Gastroesophageal sphincter (tissue), 4 donors: ENCODE measurements at regions not wholly inside any gene's neighbourhood (a gene's known extent, or its start where the extent isn't known, plus 50 kb on each side); places are given as distances from the start of the nearest gene placed in this dataset.

ENCODE experiments used
- ATAC-seq: fragments of 150-250 bp; one replicate; pipeline ENCODE4 v1.9.1; 2016; ENCODE audit warnings: mild to moderate bottlenecking, moderate library complexity
- H3K27ac ChIP-seq, 4 donors: fragments of 200-600 bp; sonication (generic) in 3 of 4; 1 replicate in 3 of 4; 2 replicates in 1 of 4; pipeline ENCODE4 v1.5.1; 2016 to 2019
- H3K27me3 ChIP-seq: fragments of 200-600 bp; sonication (generic); one replicate; pipeline ENCODE4 v1.5.1; 2019
- H3K36me3 ChIP-seq, 2 donors: fragments of 200-600 bp; sonication (generic); one replicate each; pipeline ENCODE4 v1.5.1; 2019; ENCODE audit warnings: control low read depth in 1 of 2
- H3K4me1 ChIP-seq, 3 donors: fragments of 200-600 bp; sonication (generic); 1 replicate in 2 of 3; 2 replicates in 1 of 3; pipeline ENCODE4 v1.5.1; 2016 to 2019; ENCODE audit warnings: control low read depth in 2 of 3
- H3K4me3 ChIP-seq, 2 donors: fragments of 200-600 bp; sonication (generic); one replicate each; pipeline ENCODE4 v1.5.1; 2019; ENCODE audit warnings: mild to moderate bottlenecking in 1 of 2, moderate library complexity in 1 of 2
- H3K9me3 ChIP-seq, 3 donors: fragments of 200-600 bp; sonication (generic); one replicate each; pipeline ENCODE4 v1.5.1; 2017 to 2019; ENCODE audit warnings: control low read depth in 2 of 3
- CTCF ChIP-seq, 4 experiments: fragments of 200-600 bp in 2 of 4; fragments of 450-650 bp in 2 of 4; sonication (generic) in 1 of 4; IDR thresholded peaks; one replicate each; pipeline ENCODE4 v1.5.1; 2017 to 2019; ENCODE audit warnings: antibody characterized with exemption in 4 of 4, mild to moderate bottlenecking in 2 of 4, moderate library complexity in 2 of 4
- EP300 ChIP-seq: sonication (generic); formaldehyde crosslinking; IDR thresholded peaks from one replicate; pipeline ENCODE4 v1.6.1; 2017; ENCODE audit warnings: antibody characterized with exemption, mild to moderate bottlenecking
- POLR2A ChIP-seq, 2 donors: fragments of 450-650 bp; IDR thresholded peaks; one replicate each; pipeline ENCODE4 v1.6.1; 2017; ENCODE audit warnings: antibody characterized with exemption in 2 of 2, mild to moderate bottlenecking in 2 of 2, moderate library complexity in 1 of 2
- POLR2AphosphoS5 ChIP-seq: sonication (generic); formaldehyde crosslinking; IDR thresholded peaks from one replicate; pipeline ENCODE4 v1.6.1; 2017; ENCODE audit warnings: antibody characterized with exemption
- WGBS, 2 donors: methylation state at CpG; one replicate each; pipeline ENCODE4 v1.1.5; 2018; ENCODE audit warnings: low coverage in 1 of 2; 5-methylcytosine and 5-hydroxymethylcytosine counted together

- TF ChIP-seq POLR2A (IDR thresholded peaks at IDR 0.05) (no peak), EP300 (no peak), CTCF (IDR thresholded peaks at IDR 0.05) (no peak), POLR2AphosphoS5 (no peak)
- H3K27me3 ChIP-seq, result no peaks in the 10 kb centered on the region
- no peak for ATAC-seq
- peaks cover 0 to 31% (median 0%) of the 10 kb centered on the region in 3 donors for H3K4me1 ChIP-seq
- no peak overlapping the region for H3K4me3 ChIP-seq
- no peaks in the 10 kb centered on the region for H3K36me3 ChIP-seq
- no CpG with 5 or more reads among the region's 1 CpG for WGBS, 2 donors
- no peak overlapping the region for H3K27ac ChIP-seq
- H3K9me3 ChIP-seq, result no peaks in the 10 kb centered on the region
Measured at GRCh38 chr4:20337261-20337664, 85.6 kb downstream of the SLIT2 start.

- Histone ChIP-seq H3K4me1 (peaks cover 0 to 16% (median 0%) of the 10 kb centered on the region in 3 donors), H3K27me3 (no peaks in the 10 kb centered on the region), H3K27ac (no peak overlapping the region), H3K9me3 (no peaks in the 10 kb centered on the region), H3K4me3 (no peak overlapping the region), H3K36me3 (no peaks in the 10 kb centered on the region)
- ATAC-seq, result no peak
- TF ChIP-seq POLR2AphosphoS5 (no peak), CTCF (IDR thresholded peaks at IDR 0.05) (no peak), POLR2A (IDR thresholded peaks at IDR 0.05) (no peak), EP300 (no peak)
- WGBS, 2 donors, result 52 to 67% methylated on average over 2 of the region's 2 CpGs
Measured at GRCh38 chr4:20338841-20339240, 87.1 kb downstream of the SLIT2 start.

GRCh38 chr4:20341134-20341738 is 89.5 kb downstream of the SLIT2 start:
- Histone ChIP-seq H3K4me3 (no peak overlapping the region), H3K36me3 (no peaks in the 10 kb centered on the region), H3K9me3 (no peaks in the 10 kb centered on the region), H3K27ac (no peak overlapping the region), H3K27me3 (no peaks in the 10 kb centered on the region), H3K4me1 (peaks cover 0 to 11% (median 0%) of the 10 kb centered on the region in 3 donors)
- WGBS, 2 donors, result 63 to 79% methylated on average over 4 to 5 of the region's 5 CpGs
- no peak for ATAC-seq
- TF ChIP-seq CTCF (IDR thresholded peaks at IDR 0.05) (no peak), POLR2A (IDR thresholded peaks at IDR 0.05) (no peak), POLR2AphosphoS5 (no peak), EP300 (no peak)

- H3K36me3 ChIP-seq, result no peaks in the 10 kb centered on the region
- H3K4me1 ChIP-seq, result peaks cover 0 to 26% (median 0%) of the 10 kb centered on the region in 3 donors
- H3K9me3 ChIP-seq, result no peaks in the 10 kb centered on the region
- no peaks in the 10 kb centered on the region for H3K27me3 ChIP-seq
- no peak for ATAC-seq
- no peak overlapping the region for H3K27ac ChIP-seq
- H3K4me3 ChIP-seq, result no peak overlapping the region
- no peak for TF ChIP-seq POLR2AphosphoS5
- no peak for TF ChIP-seq POLR2A (IDR thresholded peaks at IDR 0.05)
- no peak for TF ChIP-seq EP300
- no peak for TF ChIP-seq CTCF (IDR thresholded peaks at IDR 0.05)
- 93 to 97% methylated on average over 2 of the region's 2 CpGs for WGBS, 2 donors
Measured at GRCh38 chr4:20347531-20347930, 95.8 kb downstream of the SLIT2 start.

GRCh38 chr4:20348411-20348810 is 96.7 kb downstream of the SLIT2 start:
- Histone ChIP-seq H3K4me1 (peaks cover 0 to 26% (median 0%) of the 10 kb centered on the region in 3 donors), H3K36me3 (no peaks in the 10 kb centered on the region), H3K27ac (no peak overlapping the region), H3K9me3 (no peaks in the 10 kb centered on the region), H3K27me3 (no peaks in the 10 kb centered on the region), H3K4me3 (no peak overlapping the region)
- ATAC-seq, result no peak
- TF ChIP-seq EP300 (no peak), POLR2A (IDR thresholded peaks at IDR 0.05) (no peak), POLR2AphosphoS5 (no peak), CTCF (IDR thresholded peaks at IDR 0.05) (no peak)
- 89 to 100% methylated on average over 2 to 5 of the region's 6 CpGs for WGBS, 2 donors
